NT2/D1 (cell line): ENCODE measurements at regions not wholly inside any gene's neighbourhood (a gene's known extent, or its start where the extent isn't known, plus 50 kb on each side); places are given as distances from the start of the nearest gene placed in this dataset.

Experiments used
- SUZ12 ChIP-seq: IDR thresholded peaks from 2 replicates; pipeline ENCODE4 v1.6.1; 2011; ENCODE audit not compliant: insufficient read length, insufficient read depth; ENCODE audit errors: extremely low read depth
- YY1 ChIP-seq: IDR thresholded peaks from 2 replicates; pipeline ENCODE4 v1.6.1; 2011; ENCODE audit not compliant: insufficient read length, insufficient read depth
- ZNF274 ChIP-seq: IDR thresholded peaks from 2 replicates; pipeline ENCODE4 v1.6.1; 2011; ENCODE audit warnings: mild to moderate bottlenecking, low read depth, low read length

DNA sequence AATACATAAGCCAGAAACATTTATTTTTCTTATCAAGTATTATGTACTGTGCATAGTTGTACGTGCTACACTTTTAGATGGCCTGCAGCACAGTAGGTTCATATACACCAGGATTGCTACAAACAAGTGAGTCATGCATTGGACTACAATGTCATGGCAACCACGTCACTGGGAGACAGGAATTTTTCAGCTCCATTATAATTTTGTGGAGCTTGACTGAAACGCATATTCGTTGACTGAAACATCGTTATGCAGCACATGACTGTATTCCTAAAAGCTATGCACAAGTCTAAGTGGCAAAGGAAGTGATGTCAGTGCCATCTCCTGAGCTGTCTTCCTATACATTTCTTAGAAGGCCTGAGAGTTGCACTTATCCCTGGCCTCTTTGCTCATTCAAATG is 871.8 kb downstream of the IPMK start:
- no peak for TF ChIP-seq ZNF274
- TF ChIP-seq YY1 = no peak
- no peak for TF ChIP-seq SUZ12
